Activated naive CD8-positive, alpha-beta T cell treated with anti-CD3 and anti-CD28 coated beads for 36 hours (primary cell): ENCODE measurements at regions not wholly inside any gene's neighbourhood (a gene's known extent, or its start where the extent isn't known, plus 50 kb on each side); places are given as distances from the start of the nearest gene placed in this dataset.
"Not testable (repeated sequence)": the region's sequence is repeated elsewhere in the genome, so short reads cannot be mapped to it uniquely, and the experiment has no call there.

Experiments
- DNase-seq: peaks from one replicate; pipeline ENCODE4 v3.0.0; 2021
- H3K27ac Mint-ChIP-seq: one replicate; pipeline ENCODE4 v1.8.0; 2022; ENCODE audit warnings: mild to moderate bottlenecking, moderate library complexity, mixed read lengths
- H3K27me3 Mint-ChIP-seq: one replicate; pipeline ENCODE4 v1.8.0; 2022; ENCODE audit warnings: mild to moderate bottlenecking, mixed read lengths
- H3K36me3 Mint-ChIP-seq: one replicate; pipeline ENCODE4 v1.8.0; 2021; ENCODE audit warnings: mild to moderate bottlenecking, mixed read lengths
- H3K4me1 Mint-ChIP-seq: one replicate; pipeline ENCODE4 v1.8.0; 2021; ENCODE audit warnings: mixed read lengths
- H3K4me3 Mint-ChIP-seq: one replicate; pipeline ENCODE4 v1.8.0; 2022; ENCODE audit warnings: mild to moderate bottlenecking, moderate library complexity, mixed read lengths
- H3K9me3 Mint-ChIP-seq: one replicate; pipeline ENCODE4 v1.8.0; 2022; ENCODE audit warnings: mixed read lengths

- Mint-ChIP-seq H3K27ac (no peak overlapping the region), H3K9me3 (peaks cover 12% of the 10 kb centered on the region)
Measured at GRCh38 chr15:47129033-47129432, 588.3 kb upstream of the SEMA6D start.

GRCh38 chr15:47131450-47131849 lies 585.9 kb upstream of the SEMA6D start:
- not testable (repeated sequence) for H3K4me1 Mint-ChIP-seq, H3K36me3 Mint-ChIP-seq
- H3K9me3 Mint-ChIP-seq, result peaks cover 12% of the 10 kb centered on the region

More at GRCh38 chr15:47129033-47129432, 588.3 kb upstream of the SEMA6D start:
- no peaks in the 10 kb centered on the region for H3K4me1 Mint-ChIP-seq
- no peaks in the 10 kb centered on the region for H3K36me3 Mint-ChIP-seq
- no peak for DNase-seq
- no peak overlapping the region for H3K4me3 Mint-ChIP-seq
- H3K27me3 Mint-ChIP-seq, result no peaks in the 10 kb centered on the region

DNA sequence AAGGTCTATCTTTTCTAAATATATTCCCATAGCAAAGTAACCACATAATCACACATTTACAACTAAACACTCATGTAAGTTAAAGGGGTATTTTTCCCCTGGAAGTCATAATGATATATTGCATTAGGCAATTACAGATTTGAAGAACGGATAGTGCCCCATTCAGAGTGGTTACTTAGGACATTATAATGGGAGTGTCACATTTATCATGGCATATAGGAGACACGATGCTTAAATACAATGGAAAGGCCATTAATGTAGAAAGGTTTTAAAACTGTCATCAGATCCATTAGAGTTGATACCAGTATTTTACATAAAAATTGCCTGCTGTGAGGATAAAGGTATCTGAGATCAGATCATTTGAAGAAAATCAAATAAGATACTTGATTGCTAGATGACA lies 582.0 kb upstream of the SEMA6D start:
- no peak overlapping the region for H3K4me3 Mint-ChIP-seq
- H3K36me3 Mint-ChIP-seq, result no peaks in the 10 kb centered on the region
- H3K4me1 Mint-ChIP-seq, result no peaks in the 10 kb centered on the region
- no peak for DNase-seq
- peaks cover 4% of the 10 kb centered on the region for H3K27me3 Mint-ChIP-seq
- H3K27ac Mint-ChIP-seq, result no peak overlapping the region
- peaks cover 6% of the 10 kb centered on the region for H3K9me3 Mint-ChIP-seq

More at GRCh38 chr15:47131450-47131849, 585.9 kb upstream of the SEMA6D start:
- H3K27me3 Mint-ChIP-seq, H3K27ac Mint-ChIP-seq, H3K4me3 Mint-ChIP-seq, DNase-seq: not testable (repeated sequence)

- no peaks in the 10 kb centered on the region for H3K36me3 Mint-ChIP-seq
Measured at GRCh38 chr15:47136236-47136635, 581.1 kb upstream of the SEMA6D start.

DNA sequence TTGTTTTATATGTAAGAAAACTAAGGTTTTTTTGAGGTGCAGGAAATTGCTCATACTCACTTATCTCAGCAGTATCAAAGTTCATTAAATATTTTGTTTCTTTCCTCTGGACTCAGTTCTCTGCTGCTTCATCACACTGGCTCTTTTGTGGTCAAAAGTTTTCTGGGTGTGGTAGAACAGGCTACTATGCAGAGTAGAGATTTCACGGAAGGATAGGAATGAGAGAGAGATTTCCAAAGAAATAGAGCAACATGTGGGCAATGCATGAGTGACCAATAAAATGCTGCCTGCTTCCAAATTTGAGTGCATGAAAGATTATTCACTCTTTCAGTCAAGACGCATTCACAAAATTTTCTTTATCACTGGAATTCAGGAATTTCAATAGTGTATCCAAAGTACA lies 577.3 kb upstream of the SEMA6D start:
- H3K36me3 Mint-ChIP-seq, result no peaks in the 10 kb centered on the region
- no peaks in the 10 kb centered on the region for H3K4me1 Mint-ChIP-seq
- H3K9me3 Mint-ChIP-seq, result peaks cover 3% of the 10 kb centered on the region
- H3K4me3 Mint-ChIP-seq, result no peak overlapping the region
- H3K27ac Mint-ChIP-seq, result no peak overlapping the region
- no peak for DNase-seq
- H3K27me3 Mint-ChIP-seq, result no peaks in the 10 kb centered on the region

More at GRCh38 chr15:47136236-47136635, 581.1 kb upstream of the SEMA6D start:
- Mint-ChIP-seq H3K27me3 (peaks cover 4% of the 10 kb centered on the region), H3K4me3 (no peak overlapping the region), H3K4me1 (no peaks in the 10 kb centered on the region), H3K9me3 (no peaks in the 10 kb centered on the region), H3K27ac (no peak overlapping the region)
- no peak for DNase-seq

GRCh38 chr15:47157827-47158226 lies 559.5 kb upstream of the SEMA6D start:
- peaks cover 6% of the 10 kb centered on the region for H3K27me3 Mint-ChIP-seq
- no peak overlapping the region for H3K4me3 Mint-ChIP-seq
- H3K9me3 Mint-ChIP-seq, result peaks cover 4% of the 10 kb centered on the region
- no peak for DNase-seq
- H3K4me1 Mint-ChIP-seq, result no peaks in the 10 kb centered on the region
- H3K36me3 Mint-ChIP-seq, result no peaks in the 10 kb centered on the region
- H3K27ac Mint-ChIP-seq, result no peak overlapping the region

GRCh38 chr15:47158573-47158972 lies 558.7 kb upstream of the SEMA6D start:
- H3K27ac Mint-ChIP-seq, result no peak overlapping the region
- H3K27me3 Mint-ChIP-seq, result peaks cover 6% of the 10 kb centered on the region
- H3K4me3 Mint-ChIP-seq, result no peak overlapping the region
- no peaks in the 10 kb centered on the region for H3K4me1 Mint-ChIP-seq
- no peak for DNase-seq
- no peaks in the 10 kb centered on the region for H3K36me3 Mint-ChIP-seq
- peaks cover 4% of the 10 kb centered on the region for H3K9me3 Mint-ChIP-seq

- H3K9me3 Mint-ChIP-seq, result peaks cover 2% of the 10 kb centered on the region
- H3K36me3 Mint-ChIP-seq, result no peaks in the 10 kb centered on the region
- no peak overlapping the region for H3K27ac Mint-ChIP-seq
- H3K4me1 Mint-ChIP-seq, result no peaks in the 10 kb centered on the region
- no peak overlapping the region for H3K4me3 Mint-ChIP-seq
- no peak for DNase-seq
- H3K27me3 Mint-ChIP-seq, result peaks cover 13% of the 10 kb centered on the region
Measured at GRCh38 chr15:47177177-47177576, 540.1 kb upstream of the SEMA6D start.

- H3K4me1 Mint-ChIP-seq, result no peaks in the 10 kb centered on the region
- H3K27ac Mint-ChIP-seq, result no peak overlapping the region
Measured at GRCh38 chr15:47179988-47180387, 537.3 kb upstream of the SEMA6D start.

GRCh38 chr15:47182818-47183217 lies 534.5 kb upstream of the SEMA6D start:
- Mint-ChIP-seq H3K9me3 (no peaks in the 10 kb centered on the region), H3K4me3 (no peak overlapping the region), H3K36me3 (no peaks in the 10 kb centered on the region), H3K4me1 (no peaks in the 10 kb centered on the region), H3K27ac (no peak overlapping the region), H3K27me3 (peaks cover 52% of the 10 kb centered on the region)
- DNase-seq, result no peak

More at GRCh38 chr15:47179988-47180387, 537.3 kb upstream of the SEMA6D start:
- no peak for DNase-seq
- Mint-ChIP-seq H3K27me3 (peaks cover 38% of the 10 kb centered on the region), H3K36me3 (no peaks in the 10 kb centered on the region), H3K4me3 (no peak overlapping the region), H3K9me3 (no peaks in the 10 kb centered on the region)

DNA sequence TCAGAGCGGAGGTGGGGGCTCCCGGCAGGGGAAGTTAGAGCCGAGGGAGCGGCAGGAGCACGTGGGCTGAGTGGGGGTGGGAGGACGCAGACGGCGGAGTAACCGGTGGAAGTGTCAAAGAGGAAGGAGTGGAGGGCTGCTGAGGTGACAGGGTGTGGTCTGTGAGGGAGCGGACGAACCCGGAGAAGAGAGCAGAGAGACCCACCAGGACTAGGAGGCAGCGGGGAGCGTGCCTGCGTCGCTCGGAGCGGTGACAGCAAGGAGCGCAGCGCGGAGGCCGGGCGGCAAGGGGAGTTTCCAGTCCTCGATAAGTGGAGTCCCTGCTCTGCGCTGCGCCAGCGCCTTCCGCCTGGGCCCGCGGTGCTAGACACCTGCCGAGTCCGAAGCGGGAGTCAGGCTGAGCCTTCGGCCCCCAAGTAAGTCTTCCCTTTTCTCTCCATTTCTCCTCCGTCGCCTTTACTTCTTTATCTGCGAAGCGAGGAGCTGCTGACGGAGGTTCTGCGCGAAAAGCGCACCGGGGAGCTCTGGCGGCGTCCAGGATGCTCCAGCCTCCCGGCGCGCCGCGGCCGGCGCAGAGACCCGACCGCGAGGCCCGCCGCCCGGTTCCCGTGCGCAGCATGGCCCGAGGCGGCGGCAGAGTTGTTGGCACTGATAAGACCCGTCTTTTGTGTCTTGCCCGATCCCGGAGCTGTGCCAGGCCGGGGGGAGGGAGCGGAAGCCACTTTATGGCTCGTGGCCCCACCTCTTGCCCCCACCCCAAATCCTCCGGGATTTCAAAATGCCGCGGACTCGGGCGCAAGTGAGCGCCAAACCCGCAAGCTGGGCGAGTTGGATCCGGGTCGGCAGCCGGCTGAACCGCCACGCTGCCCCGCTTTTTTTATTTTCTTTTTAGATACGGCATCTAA lies 533.0 kb upstream of the SEMA6D start:
- no peak overlapping the region for H3K27ac Mint-ChIP-seq
- no peaks in the 10 kb centered on the region for H3K4me1 Mint-ChIP-seq
- H3K27me3 Mint-ChIP-seq, result peaks cover 57% of the 10 kb centered on the region
- DNase-seq, result peak; percentile 14
- no peaks in the 10 kb centered on the region for H3K9me3 Mint-ChIP-seq
- peak overlapping the region; percentile 42 for H3K4me3 Mint-ChIP-seq
- no peaks in the 10 kb centered on the region for H3K36me3 Mint-ChIP-seq

DNA sequence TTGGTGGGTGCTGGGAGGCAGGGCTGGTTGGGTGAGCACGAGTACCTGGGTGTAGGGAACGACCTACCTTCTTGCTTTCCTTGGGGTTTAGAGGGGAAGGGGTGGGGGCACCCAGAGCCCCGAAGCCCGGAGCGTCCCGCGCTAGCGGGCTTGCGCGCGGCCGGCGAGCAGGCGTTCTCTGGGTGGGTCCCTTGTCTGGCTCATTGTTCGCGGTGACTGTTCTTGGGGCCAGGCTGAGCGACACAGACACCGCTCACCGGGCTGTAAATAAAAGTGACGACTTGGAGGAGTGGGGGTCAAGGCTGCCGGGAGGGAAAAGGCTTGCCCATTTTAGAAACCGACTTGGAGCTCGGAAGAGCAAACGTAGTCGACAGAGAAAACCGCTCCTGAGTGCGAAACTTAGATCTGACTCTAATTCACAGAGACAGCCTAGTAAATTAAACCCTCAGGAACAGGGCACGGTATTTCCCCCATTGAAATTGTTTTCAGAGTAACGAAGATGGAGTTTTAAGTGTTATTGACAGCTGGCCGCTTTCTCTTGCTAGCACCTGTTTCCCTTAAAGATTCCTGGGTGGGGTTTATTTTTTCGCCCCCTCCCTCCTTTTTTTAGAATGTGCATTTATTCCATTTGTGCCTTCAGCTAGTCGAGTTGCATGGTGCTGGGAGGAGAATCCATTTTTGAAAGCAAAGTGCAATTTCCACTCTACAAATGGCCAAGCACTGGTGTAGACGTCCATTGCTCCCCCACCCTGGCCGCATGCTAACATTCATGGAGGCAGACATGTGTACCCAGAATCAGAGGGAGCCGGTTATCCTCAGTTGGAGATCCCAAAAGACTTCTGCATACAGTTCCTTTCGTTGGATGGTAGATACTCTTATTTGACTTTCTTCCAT lies 532.1 kb upstream of the SEMA6D start:
- H3K36me3 Mint-ChIP-seq, result no peaks in the 10 kb centered on the region
- H3K4me3 Mint-ChIP-seq, result peak overlapping the region; percentile 42
- H3K9me3 Mint-ChIP-seq, result no peaks in the 10 kb centered on the region
- H3K4me1 Mint-ChIP-seq, result no peaks in the 10 kb centered on the region
- H3K27ac Mint-ChIP-seq, result no peak overlapping the region
- peaks cover 54% of the 10 kb centered on the region for H3K27me3 Mint-ChIP-seq
- DNase-seq, result no peak

DNA sequence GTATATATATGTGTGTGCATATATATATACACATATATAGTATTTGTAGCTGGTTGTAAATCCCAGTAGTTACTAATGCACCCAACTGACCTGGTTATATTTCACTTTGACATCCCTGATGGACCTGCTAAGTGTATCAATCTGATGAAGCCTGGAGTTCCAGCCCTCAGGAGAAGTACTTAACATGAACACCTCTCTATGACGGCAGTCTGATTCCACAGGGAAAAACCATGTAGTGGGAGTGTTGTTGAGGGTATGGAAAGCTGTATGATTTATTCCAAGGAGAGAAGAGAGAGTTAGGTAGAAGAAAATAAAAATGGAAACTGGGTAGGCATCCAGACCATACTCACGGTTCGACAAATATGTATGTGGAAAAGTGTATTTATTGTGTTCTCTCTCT lies 531.2 kb upstream of the SEMA6D start:
- no peaks in the 10 kb centered on the region for H3K4me1 Mint-ChIP-seq
- no peaks in the 10 kb centered on the region for H3K9me3 Mint-ChIP-seq
- H3K4me3 Mint-ChIP-seq, result no peak overlapping the region
- H3K27ac Mint-ChIP-seq, result no peak overlapping the region
- H3K27me3 Mint-ChIP-seq, result peaks cover 53% of the 10 kb centered on the region
- no peak for DNase-seq
- no peaks in the 10 kb centered on the region for H3K36me3 Mint-ChIP-seq

DNA sequence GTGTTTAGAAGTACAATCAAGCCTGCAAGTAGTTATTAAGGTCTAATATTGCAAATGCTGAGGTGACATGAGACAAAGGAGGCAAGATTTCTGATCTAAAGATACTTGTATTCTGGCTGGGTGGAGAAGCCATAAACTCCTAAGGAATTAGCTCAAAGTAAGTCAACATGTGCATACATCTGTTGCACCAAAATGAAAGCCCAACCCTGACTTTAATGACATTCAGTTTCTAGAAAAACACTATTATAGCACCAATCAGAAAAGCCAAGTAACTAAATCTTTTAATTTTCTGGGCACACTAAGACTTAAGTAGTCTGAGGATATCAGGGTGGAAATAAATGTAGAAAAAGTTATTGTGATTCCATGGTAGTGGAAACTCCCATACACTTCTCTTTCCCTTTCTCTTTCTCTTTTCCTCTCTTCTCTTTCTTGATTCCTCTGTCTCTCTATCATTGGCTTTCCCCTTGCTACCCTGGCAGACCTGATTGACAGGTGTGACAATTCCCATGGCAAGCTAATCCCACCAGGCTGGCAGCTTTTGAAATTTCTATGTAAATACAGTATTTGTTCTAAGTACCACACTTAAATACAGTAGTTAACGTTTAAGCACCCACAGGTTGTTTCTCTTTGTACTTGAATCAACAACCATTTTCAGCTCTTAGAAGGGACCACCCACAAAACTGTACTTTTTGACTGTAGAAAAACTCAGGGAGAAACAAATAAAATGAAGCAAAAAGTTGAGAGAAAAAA lies 528.4 kb upstream of the SEMA6D start:
- DNase-seq, result no peak
- Mint-ChIP-seq H3K27me3 (peaks cover 30% of the 10 kb centered on the region), H3K36me3 (no peaks in the 10 kb centered on the region), H3K4me3 (no peak overlapping the region), H3K4me1 (no peaks in the 10 kb centered on the region), H3K9me3 (no peaks in the 10 kb centered on the region), H3K27ac (no peak overlapping the region)

GRCh38 chr15:47194718-47195117 lies 522.6 kb upstream of the SEMA6D start:
- Mint-ChIP-seq H3K4me3 (no peak overlapping the region), H3K4me1 (no peaks in the 10 kb centered on the region), H3K27ac (no peak overlapping the region), H3K9me3 (no peaks in the 10 kb centered on the region), H3K27me3 (peaks cover 15% of the 10 kb centered on the region), H3K36me3 (no peaks in the 10 kb centered on the region)
- no peak for DNase-seq
